PFSK-1 (cell line): ENCODE measurements at regions not wholly inside any gene's neighbourhood (a gene's known extent, or its start where the extent isn't known, plus 50 kb on each side); places are given as distances from the start of the nearest gene placed in this dataset.

Experiments used
- POLR2AphosphoS5 ChIP-seq: IDR thresholded peaks from 2 replicates; pipeline ENCODE4 v1.6.1; 2012; ENCODE audit warnings: low read depth, mild to moderate bottlenecking, control low read depth, low read length, moderate library complexity
- TAF1 ChIP-seq: IDR thresholded peaks from 2 replicates; pipeline ENCODE4 v1.6.1; 2012; ENCODE audit warnings: low read length, control low read depth, borderline replicate concordance; ENCODE audit not compliant: insufficient read depth
- TF ChIP-seq, protein P1 (sequence below), 2 experiments: IDR thresholded peaks; 2 replicates each; pipeline versions ENCODE4 v1.6.1 to v1.8.0; 2011 to 2012; ENCODE audit warnings: low read depth in 2 of 2, low read length in 2 of 2, control low read depth in 1 of 2, inconsistent platforms in 1 of 2, mild to moderate bottlenecking in 1 of 2, moderate library complexity in 1 of 2; ENCODE audit not compliant: insufficient read depth in 1 of 2

DNA sequence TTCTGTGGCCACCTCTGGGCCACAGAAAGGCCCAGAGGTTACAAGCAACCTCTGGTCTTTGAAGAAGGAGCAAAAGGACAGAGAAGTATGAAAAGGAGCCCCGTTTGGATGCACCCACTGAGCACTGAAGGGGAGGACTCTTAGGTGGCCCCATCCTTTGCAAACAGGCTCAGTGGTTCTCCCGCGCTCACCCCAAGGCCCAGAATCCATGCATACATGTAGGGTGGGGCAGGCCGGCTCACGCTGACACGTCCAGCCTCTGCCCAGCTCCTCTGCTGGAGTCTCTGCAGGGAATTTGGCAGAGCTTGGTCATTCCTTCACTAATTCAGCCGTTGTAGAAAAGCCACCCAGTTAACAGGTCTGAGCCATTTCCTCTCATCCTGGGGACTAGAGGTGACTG is 61.3 kb upstream of the AJAP1 start:
- TF ChIP-seq POLR2AphosphoS5: no peak
- TF ChIP-seq TAF1: no peak
- TF ChIP-seq, protein P1, sequence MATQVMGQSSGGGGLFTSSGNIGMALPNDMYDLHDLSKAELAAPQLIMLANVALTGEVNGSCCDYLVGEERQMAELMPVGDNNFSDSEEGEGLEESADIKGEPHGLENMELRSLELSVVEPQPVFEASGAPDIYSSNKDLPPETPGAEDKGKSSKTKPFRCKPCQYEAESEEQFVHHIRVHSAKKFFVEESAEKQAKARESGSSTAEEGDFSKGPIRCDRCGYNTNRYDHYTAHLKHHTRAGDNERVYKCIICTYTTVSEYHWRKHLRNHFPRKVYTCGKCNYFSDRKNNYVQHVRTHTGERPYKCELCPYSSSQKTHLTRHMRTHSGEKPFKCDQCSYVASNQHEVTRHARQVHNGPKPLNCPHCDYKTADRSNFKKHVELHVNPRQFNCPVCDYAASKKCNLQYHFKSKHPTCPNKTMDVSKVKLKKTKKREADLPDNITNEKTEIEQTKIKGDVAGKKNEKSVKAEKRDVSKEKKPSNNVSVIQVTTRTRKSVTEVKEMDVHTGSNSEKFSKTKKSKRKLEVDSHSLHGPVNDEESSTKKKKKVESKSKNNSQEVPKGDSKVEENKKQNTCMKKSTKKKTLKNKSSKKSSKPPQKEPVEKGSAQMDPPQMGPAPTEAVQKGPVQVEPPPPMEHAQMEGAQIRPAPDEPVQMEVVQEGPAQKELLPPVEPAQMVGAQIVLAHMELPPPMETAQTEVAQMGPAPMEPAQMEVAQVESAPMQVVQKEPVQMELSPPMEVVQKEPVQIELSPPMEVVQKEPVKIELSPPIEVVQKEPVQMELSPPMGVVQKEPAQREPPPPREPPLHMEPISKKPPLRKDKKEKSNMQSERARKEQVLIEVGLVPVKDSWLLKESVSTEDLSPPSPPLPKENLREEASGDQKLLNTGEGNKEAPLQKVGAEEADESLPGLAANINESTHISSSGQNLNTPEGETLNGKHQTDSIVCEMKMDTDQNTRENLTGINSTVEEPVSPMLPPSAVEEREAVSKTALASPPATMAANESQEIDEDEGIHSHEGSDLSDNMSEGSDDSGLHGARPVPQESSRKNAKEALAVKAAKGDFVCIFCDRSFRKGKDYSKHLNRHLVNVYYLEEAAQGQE (IDR thresholded peaks at IDR 0.05; ENCODE audit: insufficient read depth in 1 of 2, low read depth in 2 of 2, low read length in 2 of 2): no peak
